NOMO-1 treated with dmso at 0.1 percent for 144 hours (cell line): ENCODE measurements at regions not wholly inside any gene's neighbourhood (a gene's known extent, or its start where the extent isn't known, plus 50 kb on each side); places are given as distances from the start of the nearest gene placed in this dataset.

Source experiments
- DNase-seq: peaks from one replicate; lab custom pipeline; 2025; ENCODE audit not compliant: unreplicated experiment; lab: John Stamatoyannopoulos, UW

GRCh38 chr22:27477171-27477570, 324.4 kb downstream of the MN1 start:
- DNase-seq, result no peak

- DNase-seq, result no peak
Observed at GRCh38 chr22:27480487-27480886, 321.1 kb downstream of the MN1 start.

DNA sequence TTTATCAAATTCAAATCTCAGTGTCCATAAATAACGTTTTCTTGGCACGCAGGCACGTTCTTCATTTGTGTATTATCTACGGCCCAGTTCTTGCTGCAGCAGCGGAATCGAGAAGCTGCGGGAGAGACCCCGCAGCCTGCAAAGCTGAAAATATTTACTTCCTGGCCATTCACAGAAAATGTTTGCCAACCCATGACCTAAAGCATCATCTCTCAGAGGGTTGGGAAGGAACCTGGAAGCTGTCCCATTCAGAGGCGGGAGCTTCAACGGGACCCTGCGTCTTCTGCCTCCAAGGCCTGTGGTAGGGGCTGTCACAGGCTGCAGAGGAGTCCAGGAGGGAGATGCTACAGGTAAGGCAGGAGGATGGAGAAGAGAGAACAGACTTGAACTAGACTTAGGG, 319.2 kb downstream of the MN1 start:
- DNase-seq, result no peak

DNA sequence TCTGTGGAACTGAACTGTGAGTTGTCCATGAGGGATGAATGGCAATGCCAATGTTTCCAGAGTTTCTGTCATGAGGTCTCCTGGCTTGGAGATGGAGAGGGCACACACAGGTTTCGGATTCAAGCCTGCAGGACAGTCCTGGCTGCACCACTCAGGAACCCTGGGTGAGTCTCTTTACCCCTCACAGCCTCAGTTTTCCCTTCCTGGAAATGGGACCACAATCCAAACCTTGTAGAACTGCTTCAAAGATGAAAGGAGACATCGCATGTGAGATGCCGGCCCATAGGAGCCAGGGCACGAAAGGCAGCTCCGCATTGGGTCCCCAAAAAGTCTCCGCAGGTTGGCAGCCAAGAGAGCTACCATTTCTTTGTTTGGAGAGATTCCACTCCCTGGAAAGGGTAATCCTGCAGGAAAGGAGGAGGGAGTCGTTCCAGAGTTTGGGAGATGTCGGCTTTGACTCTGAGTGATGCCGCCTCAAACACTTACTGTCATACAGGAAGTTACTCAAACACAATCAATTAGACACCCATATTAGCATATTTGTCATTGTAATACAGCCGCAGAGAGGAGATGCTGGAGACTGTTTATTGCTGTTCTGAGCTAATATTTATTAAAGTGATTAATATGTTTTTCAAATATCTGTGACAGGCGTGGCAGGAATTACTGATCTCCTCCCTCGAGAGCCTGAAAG, 318.3 kb downstream of the MN1 start:
- DNase-seq, result no peak

DNA sequence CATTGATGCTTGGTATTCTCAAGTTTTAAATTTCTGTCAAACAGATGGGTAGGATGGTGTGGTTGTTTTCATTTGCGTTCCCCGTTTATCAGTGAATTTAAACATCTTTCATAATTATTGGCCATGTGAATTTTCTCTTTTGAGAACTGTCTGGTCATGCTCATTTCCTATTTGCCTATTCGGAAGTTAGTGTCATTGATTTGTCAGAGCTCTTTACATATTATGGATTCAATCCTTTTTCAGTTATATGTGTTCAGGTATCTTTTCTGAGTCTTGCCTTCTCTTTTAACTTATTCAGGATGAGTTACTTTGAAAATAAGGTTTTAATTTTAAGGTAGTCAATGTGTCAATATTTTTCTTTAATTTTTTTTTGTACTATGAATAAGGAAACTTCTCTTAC, 315.7 kb downstream of the MN1 start:
- no peak for DNase-seq

- no peak for DNase-seq
Observed at GRCh38 chr22:27487600-27488452, 313.7 kb downstream of the MN1 start.

- no peak for DNase-seq
Observed at GRCh38 chr22:27488456-27489177, 312.9 kb downstream of the MN1 start.

- DNase-seq, result no peak
Observed at GRCh38 chr22:27489178-27489675, 312.3 kb downstream of the MN1 start.

- no peak for DNase-seq
Observed at GRCh38 chr22:27490080-27490479, 311.5 kb downstream of the MN1 start.

DNA sequence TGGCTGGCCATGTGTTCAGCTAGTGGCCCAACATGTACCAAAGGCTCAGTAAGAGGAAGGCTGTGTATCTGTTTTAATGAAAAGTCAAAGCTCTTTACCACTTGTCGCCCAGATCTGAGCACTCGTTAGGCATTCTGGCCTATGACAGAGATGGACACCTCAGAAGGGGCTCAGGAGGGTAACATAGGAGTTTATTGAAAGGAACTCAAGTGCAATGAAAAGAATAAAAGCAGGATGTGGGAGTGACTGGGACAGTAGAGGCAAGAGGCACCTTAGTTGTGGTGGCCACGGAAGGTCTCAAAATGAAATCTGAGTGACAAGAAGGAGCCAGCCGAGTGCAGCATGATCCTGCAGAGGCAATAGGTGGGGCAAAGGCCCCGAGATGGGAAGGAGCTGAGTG, 309.7 kb downstream of the MN1 start:
- DNase-seq, result no peak

DNA sequence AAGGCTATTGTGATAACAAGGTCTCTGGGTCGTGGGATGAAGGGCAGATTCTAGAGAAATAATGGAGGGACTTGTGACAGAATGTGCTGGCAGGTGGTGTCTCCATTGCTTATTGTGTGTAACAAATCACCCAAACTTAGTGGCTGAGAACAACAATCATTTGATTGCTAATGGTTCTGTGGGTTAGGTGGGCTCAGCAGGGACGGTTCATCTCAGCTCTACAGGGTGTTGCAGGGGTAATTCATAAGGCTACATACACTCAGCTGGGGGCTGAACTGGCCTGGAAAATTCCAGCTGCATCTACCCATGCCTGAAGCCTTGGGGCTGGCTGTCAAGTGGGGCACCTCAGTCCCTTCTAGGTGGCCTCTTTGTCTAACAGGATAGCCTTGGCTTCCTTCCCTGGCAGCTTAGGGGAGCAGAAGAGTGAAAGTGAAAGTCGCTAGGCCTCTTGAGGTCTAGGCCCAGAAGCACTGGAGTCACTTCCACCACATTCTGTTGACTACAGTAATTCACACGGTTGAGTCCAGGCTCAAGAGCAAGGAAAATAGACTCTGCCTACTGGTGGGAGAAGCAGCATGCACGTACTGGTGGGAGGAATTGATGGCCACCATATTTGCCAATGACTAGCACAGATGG, 308.9 kb downstream of the MN1 start:
- no peak for DNase-seq

DNA sequence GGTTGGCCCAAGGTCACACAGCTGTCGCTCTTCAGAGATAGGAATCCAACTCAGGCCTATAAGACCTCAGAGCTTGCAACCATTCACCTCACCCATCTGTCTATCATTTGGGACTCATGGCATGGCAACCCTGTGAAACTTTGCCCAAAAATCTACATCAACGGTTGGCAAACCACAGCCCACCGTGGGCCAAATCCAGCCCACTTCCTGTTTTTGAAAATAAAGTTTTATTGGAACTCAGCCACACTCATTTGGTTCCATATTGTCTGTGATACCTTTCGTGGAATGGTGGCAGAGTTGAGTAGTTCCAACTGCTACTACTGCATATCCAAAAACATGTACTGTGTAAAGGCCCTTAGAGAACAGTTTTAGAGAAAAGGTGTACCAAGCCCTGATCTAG, 307.8 kb downstream of the MN1 start:
- no peak for DNase-seq

DNA sequence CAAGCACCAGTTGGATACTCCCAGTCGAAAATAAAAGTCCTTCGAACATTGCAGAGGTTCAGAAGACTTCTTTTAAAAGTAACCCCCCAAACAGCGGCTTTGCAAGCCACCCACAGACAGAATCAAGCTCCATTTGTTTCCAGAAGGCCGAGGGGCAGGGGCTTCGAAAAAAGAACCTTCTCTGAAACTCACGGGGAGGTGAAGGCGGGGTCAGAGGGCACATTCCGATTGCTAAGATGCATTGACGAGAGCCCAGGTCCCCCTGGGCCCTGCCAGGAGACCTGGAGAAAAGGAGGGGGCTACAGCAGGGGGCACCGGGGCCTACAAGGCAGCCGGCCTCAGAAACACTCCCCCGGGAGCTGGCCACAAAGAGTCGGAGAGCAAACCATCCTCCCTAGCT, 306.8 kb downstream of the MN1 start:
- no peak for DNase-seq

GRCh38 chr22:27495325-27495724, 306.2 kb downstream of the MN1 start:
- no peak for DNase-seq

- DNase-seq, result no peak
Observed at GRCh38 chr22:27499121-27499520, 302.4 kb downstream of the MN1 start.

- DNase-seq, result no peak
Observed at GRCh38 chr22:27501191-27501936, 300.2 kb downstream of the MN1 start.

DNA sequence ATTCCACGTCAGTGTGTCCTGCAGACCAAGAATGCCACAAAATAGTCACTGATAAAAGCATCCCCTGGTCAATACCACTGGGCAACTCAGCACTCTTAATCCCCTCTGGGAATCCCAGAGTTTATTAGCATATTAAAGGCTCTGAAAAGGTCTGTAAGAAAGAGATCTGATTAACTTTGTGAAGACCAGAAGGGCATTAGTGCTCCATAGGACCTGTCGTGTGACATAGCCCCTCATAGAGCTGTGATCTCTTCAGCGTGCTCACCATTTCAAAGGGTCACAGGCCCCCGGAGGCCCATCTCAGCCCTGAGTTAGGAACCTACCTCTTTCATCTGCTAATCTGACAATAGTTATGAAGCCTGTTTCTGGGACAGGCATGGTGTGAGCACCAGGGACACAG, 299.2 kb downstream of the MN1 start:
- no peak for DNase-seq

GRCh38 chr22:27504360-27505253, 296.9 kb downstream of the MN1 start:
- no peak for DNase-seq

GRCh38 chr22:27507111-27507611, 294.4 kb downstream of the MN1 start:
- DNase-seq, result no peak
